Ovary (tissue), 3 donors: ENCODE measurements at regions not wholly inside any gene's neighbourhood (a gene's known extent, or its start where the extent isn't known, plus 50 kb on each side); places are given as distances from the start of the nearest gene placed in this dataset.

Experiments
- CTCF ChIP-seq, 3 donors: fragments of 450-650 bp in 2 of 3; fragments of 200-600 bp in 1 of 3; IDR thresholded peaks; one replicate each; pipeline versions ENCODE4 v1.5.1 to v1.8.0; 2016 to 2022; ENCODE audit warnings: antibody characterized with exemption in 3 of 3, mild to moderate bottlenecking in 1 of 3
- EP300 ChIP-seq: sonication (generic); formaldehyde crosslinking; IDR thresholded peaks from one replicate; pipeline ENCODE4 v1.6.1; 2017; ENCODE audit warnings: antibody characterized with exemption
- donor health status: DM: no; HTN: no; CAD: no.

- no peak for TF ChIP-seq EP300
- TF ChIP-seq CTCF (IDR thresholded peaks at IDR 0.05), result no peak
Measured at GRCh38 chr5:97475847-97476246, 292.8 kb upstream of the RIOK2 start.
